Natural killer cell (primary cell): ENCODE measurements at regions not wholly inside any gene's neighbourhood (a gene's known extent, or its start where the extent isn't known, plus 50 kb on each side); places are given as distances from the start of the nearest gene placed in this dataset.

Experiments used
- ATAC-seq, 3 donors: fragments of 150-1000 bp in 2 of 3; fragments of 200-7000 bp in 1 of 3; cut with Tn5 transposase; 1 replicate in 1 of 3; 2 replicates in 2 of 3; pipeline ENCODE4 v1.10.0; 2021; ENCODE audit warnings: mild to moderate bottlenecking in 2 of 3, moderate library complexity in 2 of 3
- DNase-seq, 2 donors: peaks; one replicate each; pipeline versions ENCODE4 v3.0.0 to v3.0.0-alpha.2; 2013 to 2021; ENCODE audit warnings: mixed read lengths in 1 of 2
- H3K27ac ChIP-seq: one replicate; pipeline ENCODE4 v1.5.1; 2013; ENCODE audit warnings: mild to moderate bottlenecking, low read length
- H3K27me3 ChIP-seq: one replicate; pipeline ENCODE4 v1.6.1; 2013; ENCODE audit warnings: low read length; ENCODE audit not compliant: control insufficient read depth, insufficient read depth
- H3K36me3 ChIP-seq: one replicate; pipeline ENCODE4 v1.6.1; 2013; ENCODE audit warnings: low read length; ENCODE audit not compliant: control insufficient read depth, insufficient read depth
- H3K4me1 ChIP-seq: one replicate; pipeline ENCODE4 v1.6.1; 2013; ENCODE audit warnings: low read length; ENCODE audit not compliant: control insufficient read depth, insufficient read depth
- H3K4me3 ChIP-seq: one replicate; pipeline ENCODE4 v1.5.1; 2013; ENCODE audit warnings: low read length
- H3K9me3 ChIP-seq: one replicate; pipeline ENCODE4 v1.6.1; 2013; ENCODE audit warnings: low read length; ENCODE audit not compliant: control insufficient read depth, insufficient read depth
- H3K27ac Mint-ChIP-seq, 2 donors: one replicate each; pipeline ENCODE4 v1.8.0; 2022; ENCODE audit warnings: mild to moderate bottlenecking in 2 of 2, mixed read lengths in 2 of 2, moderate library complexity in 1 of 2
- H3K27me3 Mint-ChIP-seq, 2 donors: one replicate each; pipeline ENCODE4 v1.8.0; 2022; ENCODE audit warnings: low read depth in 2 of 2, mixed read lengths in 2 of 2
- H3K36me3 Mint-ChIP-seq: one replicate; pipeline ENCODE4 v1.8.0; 2022; ENCODE audit warnings: mixed read lengths
- H3K4me1 Mint-ChIP-seq, 2 donors: one replicate each; pipeline ENCODE4 v1.8.0; 2022; ENCODE audit warnings: mixed read lengths in 2 of 2
- H3K4me3 Mint-ChIP-seq: one replicate; pipeline ENCODE4 v1.8.0; 2022; ENCODE audit warnings: mild to moderate bottlenecking, moderate library complexity, mixed read lengths
- H3K9me3 Mint-ChIP-seq, 2 donors: one replicate each; pipeline ENCODE4 v1.8.0; 2022; ENCODE audit warnings: mixed read lengths in 2 of 2
- CTCF ChIP-seq: fragments of 200-600 bp; IDR thresholded peaks from one replicate; pipeline ENCODE4 v1.8.0; 2022; ENCODE audit warnings: antibody characterized with exemption
- WGBS: methylation state at CpG from one replicate; pipeline ENCODE4 v1.1.7; 2013; ENCODE audit warnings: missing lambda C conversion rate; ENCODE audit not compliant: insufficient coverage; 5-methylcytosine and 5-hydroxymethylcytosine counted together
- intact Hi-C: fragments of 100-400 bp; cut with micrococcal nuclease; formaldehyde crosslinking; loops from one replicate; pipeline ENCODE4 v1.14.2; 2022

GRCh38 chr11:19565639-19566038 is 147.0 kb upstream of the NAV2 start:
- no peaks in the 10 kb centered on the region for H3K36me3 Mint-ChIP-seq
- Histone ChIP-seq H3K4me3 (no peak overlapping the region), H3K36me3 (no peaks in the 10 kb centered on the region), H3K9me3 (no peaks in the 10 kb centered on the region), H3K27me3 (no peaks in the 10 kb centered on the region), H3K4me1 (peaks cover 5% of the 10 kb centered on the region), H3K27ac (no peak overlapping the region)
- peaks cover 29 to 40% of the 10 kb centered on the region in 2 donors for H3K27me3 Mint-ChIP-seq
- H3K4me3 Mint-ChIP-seq: no peak overlapping the region
- ATAC-seq (no peak), DNase-seq (no peak)
- no peak for TF ChIP-seq CTCF
- H3K27ac Mint-ChIP-seq: no peak overlapping the region
- intact Hi-C loops: loop anchor here (2.0 kb wide), 1 partner anchor 339 kb away; no protein-coding TSS in a partner anchor
- 86% methylated on average over 6 of the region's 7 CpGs for WGBS
- no peaks in the 10 kb centered on the region for H3K9me3 Mint-ChIP-seq
- H3K4me1 Mint-ChIP-seq: no peaks in the 10 kb centered on the region

- Histone ChIP-seq H3K27me3 (no peaks in the 10 kb centered on the region), H3K4me1 (peaks cover 5% of the 10 kb centered on the region), H3K4me3 (no peak overlapping the region), H3K9me3 (no peaks in the 10 kb centered on the region), H3K36me3 (no peaks in the 10 kb centered on the region), H3K27ac (no peak overlapping the region)
- Mint-ChIP-seq H3K27me3 (peaks cover 17 to 40% of the 10 kb centered on the region in 2 donors), H3K9me3 (no peaks in the 10 kb centered on the region), H3K36me3 (no peaks in the 10 kb centered on the region), H3K4me1 (no peaks in the 10 kb centered on the region), H3K4me3 (no peak overlapping the region), H3K27ac (no peak overlapping the region)
- WGBS: 94% methylated on average over 4 of the region's 4 CpGs
- TF ChIP-seq CTCF: no peak
- intact Hi-C loops: no loop called here
- ATAC-seq (no peak), DNase-seq (no peak)
Measured at GRCh38 chr11:19562156-19562555, 150.5 kb upstream of the NAV2 start.

GRCh38 chr11:19561011-19561410 is 151.6 kb upstream of the NAV2 start:
- Histone ChIP-seq H3K9me3 (no peaks in the 10 kb centered on the region), H3K27me3 (no peaks in the 10 kb centered on the region), H3K36me3 (no peaks in the 10 kb centered on the region), H3K4me3 (no peak overlapping the region), H3K27ac (no peak overlapping the region), H3K4me1 (peaks cover 5% of the 10 kb centered on the region)
- ATAC-seq (no peak), DNase-seq (no peak)
- WGBS: 84% methylated on average over 8 of the region's 8 CpGs
- H3K27ac Mint-ChIP-seq: no peak overlapping the region
- H3K9me3 Mint-ChIP-seq: no peaks in the 10 kb centered on the region
- H3K4me1 Mint-ChIP-seq: no peaks in the 10 kb centered on the region
- TF ChIP-seq CTCF: no peak
- intact Hi-C loops: no loop called here
- no peaks in the 10 kb centered on the region for H3K36me3 Mint-ChIP-seq
- H3K27me3 Mint-ChIP-seq: peaks cover 13 to 40% of the 10 kb centered on the region in 2 donors
- H3K4me3 Mint-ChIP-seq: no peak overlapping the region

- Histone ChIP-seq H3K9me3 (no peaks in the 10 kb centered on the region), H3K36me3 (no peaks in the 10 kb centered on the region), H3K4me3 (no peak overlapping the region), H3K4me1 (peaks cover 5% of the 10 kb centered on the region), H3K27me3 (no peaks in the 10 kb centered on the region), H3K27ac (no peak overlapping the region)
- WGBS: 81% methylated on average over 5 of the region's 5 CpGs
- DNase-seq (no peak), ATAC-seq (no peak)
- H3K4me3 Mint-ChIP-seq: no peak overlapping the region
- H3K27me3 Mint-ChIP-seq: peaks cover 12 to 36% of the 10 kb centered on the region in 2 donors
- no peak for TF ChIP-seq CTCF
- no peaks in the 10 kb centered on the region for H3K36me3 Mint-ChIP-seq
- intact Hi-C loops: no loop called here
- H3K4me1 Mint-ChIP-seq: no peaks in the 10 kb centered on the region
- no peak overlapping the region for H3K27ac Mint-ChIP-seq
- no peaks in the 10 kb centered on the region for H3K9me3 Mint-ChIP-seq
Measured at GRCh38 chr11:19560156-19560555, 152.5 kb upstream of the NAV2 start.
